ENCODE measurements at regions not wholly inside any gene's neighbourhood (a gene's known extent, or its start where the extent isn't known, plus 50 kb on each side); places are given as distances from the start of the nearest gene placed in this dataset.

DNA sequence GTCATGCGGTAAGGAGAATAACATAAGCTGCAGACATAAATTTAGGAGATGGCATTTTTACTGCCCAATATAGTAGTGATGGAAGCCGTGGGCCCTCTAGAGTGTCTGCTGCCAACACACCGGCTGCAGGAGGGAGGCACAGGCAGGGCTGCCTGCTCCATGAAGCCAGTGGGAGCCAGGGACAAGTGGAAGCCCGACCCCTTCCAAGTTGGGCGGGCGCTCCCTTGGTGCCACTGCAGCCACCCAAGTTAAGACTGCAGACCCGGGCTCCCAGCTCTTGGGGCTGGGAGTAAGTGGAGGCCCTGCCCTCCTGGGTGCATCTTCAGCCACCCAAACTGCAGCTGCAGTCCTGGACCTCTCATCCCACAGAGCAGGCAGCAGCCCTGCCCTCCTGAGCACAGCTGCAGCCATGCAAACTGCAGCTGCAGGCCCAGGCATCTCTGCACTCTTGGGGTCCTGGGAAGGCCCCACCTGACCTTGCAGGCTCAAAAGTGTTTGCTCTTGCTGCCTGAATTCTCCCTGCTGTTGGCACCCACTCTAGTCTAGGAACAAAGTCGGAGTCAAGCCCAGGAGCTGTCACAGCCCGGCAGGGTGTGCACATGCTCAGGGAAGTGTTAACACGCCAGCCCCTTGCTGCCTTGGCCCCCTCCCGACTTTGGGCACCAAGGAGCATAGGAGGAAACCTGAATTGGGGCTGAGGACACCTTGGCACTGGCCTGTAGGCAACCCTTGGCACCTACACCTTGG, 437.2 kb upstream of the PRMT6 start (continued):
- TF ChIP-seq CBX3 (IDR thresholded peaks at IDR 0.05; ENCODE audit: borderline replicate concordance, low read depth) (no peak), CEBPZ (IDR thresholded peaks at IDR 0.05; ENCODE audit: low read depth, low read length) (no peak)

DNA sequence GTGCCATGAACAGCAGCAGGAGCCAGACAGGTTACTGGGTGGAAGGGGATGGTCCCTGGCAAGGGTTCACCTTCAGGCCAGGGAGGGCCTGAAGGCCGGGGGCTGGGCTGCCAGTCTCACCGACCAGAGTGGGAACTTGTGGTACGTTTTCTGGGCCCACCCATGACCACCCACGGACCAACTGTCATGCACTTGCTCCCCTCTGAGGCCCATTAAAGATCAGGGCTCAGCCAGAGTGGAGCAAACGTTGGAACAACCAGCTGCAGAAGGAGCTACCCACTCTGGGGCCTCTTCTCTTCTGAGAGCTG, 436.7 kb upstream of the PRMT6 start:
- TF ChIP-seq, protein P1, sequence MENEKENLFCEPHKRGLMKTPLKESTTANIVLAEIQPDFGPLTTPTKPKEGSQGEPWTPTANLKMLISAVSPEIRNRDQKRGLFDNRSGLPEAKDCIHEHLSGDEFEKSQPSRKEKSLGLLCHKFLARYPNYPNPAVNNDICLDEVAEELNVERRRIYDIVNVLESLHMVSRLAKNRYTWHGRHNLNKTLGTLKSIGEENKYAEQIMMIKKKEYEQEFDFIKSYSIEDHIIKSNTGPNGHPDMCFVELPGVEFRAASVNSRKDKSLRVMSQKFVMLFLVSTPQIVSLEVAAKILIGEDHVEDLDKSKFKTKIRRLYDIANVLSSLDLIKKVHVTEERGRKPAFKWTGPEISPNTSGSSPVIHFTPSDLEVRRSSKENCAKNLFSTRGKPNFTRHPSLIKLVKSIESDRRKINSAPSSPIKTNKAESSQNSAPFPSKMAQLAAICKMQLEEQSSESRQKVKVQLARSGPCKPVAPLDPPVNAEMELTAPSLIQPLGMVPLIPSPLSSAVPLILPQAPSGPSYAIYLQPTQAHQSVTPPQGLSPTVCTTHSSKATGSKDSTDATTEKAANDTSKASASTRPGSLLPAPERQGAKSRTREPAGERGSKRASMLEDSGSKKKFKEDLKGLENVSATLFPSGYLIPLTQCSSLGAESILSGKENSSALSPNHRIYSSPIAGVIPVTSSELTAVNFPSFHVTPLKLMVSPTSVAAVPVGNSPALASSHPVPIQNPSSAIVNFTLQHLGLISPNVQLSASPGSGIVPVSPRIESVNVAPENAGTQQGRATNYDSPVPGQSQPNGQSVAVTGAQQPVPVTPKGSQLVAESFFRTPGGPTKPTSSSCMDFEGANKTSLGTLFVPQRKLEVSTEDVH (IDR thresholded peaks at IDR 0.05; ENCODE audit: low read depth, partially characterized antibody), result no peak
- TF ChIP-seq ZSCAN29 (IDR thresholded peaks at IDR 0.05) (no peak), CHD2 (IDR thresholded peaks at IDR 0.05; ENCODE audit: borderline replicate concordance, low read depth, low read length) (no peak), USF2 (IDR thresholded peaks at IDR 0.05; ENCODE audit: borderline replicate concordance, low read depth, low read length) (no peak), BACH1 (IDR thresholded peaks at IDR 0.05; ENCODE audit: borderline replicate concordance) (no peak), CEBPB (IDR thresholded peaks at IDR 0.05; ENCODE audit: borderline replicate concordance in 1 of 2, low read depth in 2 of 2, low read length in 2 of 2) (no peak), TAF1 (IDR thresholded peaks at IDR 0.05; ENCODE audit: borderline replicate concordance, low read depth, low read length) (no peak), ZNF24 (IDR thresholded peaks at IDR 0.05) (no peak), ATF7 (IDR thresholded peaks at IDR 0.05; ENCODE audit: low read depth) (no peak), SIX5 (IDR thresholded peaks at IDR 0.05; ENCODE audit: low read depth, low read length, severe bottlenecking) (no peak), SREBF2 (IDR thresholded peaks at IDR 0.05; ENCODE audit: low read length) (no peak), PAX8 (IDR thresholded peaks at IDR 0.05) (no peak), MTA2 (IDR thresholded peaks at IDR 0.05; ENCODE audit: low read depth) (no peak)
- TF ChIP-seq, protein P2, sequence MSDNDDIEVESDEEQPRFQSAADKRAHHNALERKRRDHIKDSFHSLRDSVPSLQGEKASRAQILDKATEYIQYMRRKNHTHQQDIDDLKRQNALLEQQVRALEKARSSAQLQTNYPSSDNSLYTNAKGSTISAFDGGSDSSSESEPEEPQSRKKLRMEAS (IDR thresholded peaks at IDR 0.05; ENCODE audit: low read depth, low read length), result no peak
- in situ Hi-C loops (cut with MboI), result no loop called here
- CTCF ChIA-PET, result no interaction called here
- H3K9me3 ChIP-seq (replicated peaks; ENCODE audit: control insufficient read depth, insufficient read depth, low read length), result no peaks in the 10 kb centered on the region
- no peak overlapping the region for H3K9ac ChIP-seq (ENCODE audit: control insufficient read depth, insufficient read depth, low read length)
- H3K4me3 ChIP-seq, result no peak overlapping the region
- SMC1A ChIA-PET (ENCODE audit: uncharacterized antibody, unreplicated experiment), result no interaction called here
- H3K36me3 ChIP-seq (ENCODE audit: control insufficient read depth in 2 of 2, insufficient read depth in 2 of 2, low read length in 1 of 2), result no peaks in the 10 kb centered on the region
- POLR2A ChIA-PET, result no interaction called here
- H4K20me1 ChIP-seq (ENCODE audit: control insufficient read depth, insufficient read depth), result no peaks in the 10 kb centered on the region
- H3K79me2 ChIP-seq (ENCODE audit: control insufficient read depth, insufficient read depth, low read length), result no peaks in the 10 kb centered on the region
- intact Hi-C loops (cut with micrococcal nuclease; ENCODE audit: unreplicated experiment), result no loop called here
- no peak overlapping the region for H3K4me2 ChIP-seq (ENCODE audit: control insufficient read depth, insufficient read depth)
- no peak overlapping the region for H2AFZ ChIP-seq (ENCODE audit: control insufficient read depth, low read depth, low read length)
- DNase-seq (ENCODE audit: low read depth, low spot score) (no peak), FAIRE-seq (no peak), ATAC-seq (no peak)
- 3% methylated on average over 5 of the region's 5 CpGs for WGBS (ENCODE audit: insufficient coverage, insufficient replicate concordance, low lambda C conversion rate, missing lambda C conversion rate)
- RAD21 ChIA-PET (ENCODE audit: unreplicated experiment), result no interaction called here
- no peak overlapping the region for H3K27ac ChIP-seq (ENCODE audit: control insufficient read depth, insufficient read depth)
- H3K4me1 ChIP-seq (ENCODE audit: control insufficient read depth, insufficient read depth, low read length), result no peaks in the 10 kb centered on the region
- BruUV-seq (replicated peaks), result no TSS peak
- no peaks in the 10 kb centered on the region; a peak in 1 of 4 replicates for H3K27me3 ChIP-seq (replicated peaks in 1 of 2; ENCODE audit: control insufficient read depth in 2 of 2, insufficient read depth in 2 of 2, low read length in 1 of 2)

Data from GM12878 (cell line).